ENCODE measurements at regions not wholly inside any gene's neighbourhood (a gene's known extent, or its start where the extent isn't known, plus 50 kb on each side); places are given as distances from the start of the nearest gene placed in this dataset.

DNA sequence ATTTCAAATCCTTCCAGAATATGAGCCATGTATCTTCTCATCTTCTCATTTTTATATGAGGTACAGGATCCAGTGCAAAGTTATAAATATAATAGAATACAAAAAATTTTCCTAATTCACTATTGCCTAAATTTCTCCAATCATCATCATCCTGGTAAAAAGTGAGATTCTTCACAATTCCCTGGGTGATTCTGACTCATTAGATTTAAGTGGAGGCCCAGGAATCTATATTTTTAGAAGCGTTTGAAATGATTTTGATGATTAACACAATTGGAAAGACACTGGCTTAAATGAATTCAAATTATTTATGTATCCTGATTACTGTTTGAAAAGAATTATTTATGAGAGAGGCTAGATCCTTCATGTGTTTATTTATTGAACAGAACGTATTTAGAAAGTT is 380.3 kb upstream of the PDE3A start:
- H3K27me3 ChIP-seq = no peaks in the 10 kb centered on the region
- no peak overlapping the region for H3K4me3 ChIP-seq
- no peak overlapping the region for H3K27ac ChIP-seq
- H3K36me3 ChIP-seq = no peaks in the 10 kb centered on the region
- no peaks in the 10 kb centered on the region for H3K9me3 ChIP-seq
- TF ChIP-seq EP300 (IDR thresholded peaks at IDR 0.05) = no peak
- DNase-seq (ENCODE audit: low spot score in 2 of 2) = no peak
- 47% methylated on average over 2 of the region's 2 CpGs for WGBS
- no peaks in the 10 kb centered on the region for H3K4me1 ChIP-seq

GRCh38 chr12:19988459-19988873 is 379.9 kb upstream of the PDE3A start:
- Histone ChIP-seq H3K9me3 (no peaks in the 10 kb centered on the region), H3K4me1 (no peaks in the 10 kb centered on the region), H3K27me3 (no peaks in the 10 kb centered on the region), H3K4me3 (no peak overlapping the region), H3K36me3 (no peaks in the 10 kb centered on the region), H3K27ac (no peak overlapping the region)
- TF ChIP-seq POLR2A (IDR thresholded peaks at IDR 0.05) (no peak), EP300 (IDR thresholded peaks at IDR 0.05) (no peak), CTCF (IDR thresholded peaks at IDR 0.05) (no peak), POLR2AphosphoS5 (IDR thresholded peaks at IDR 0.05) (no peak)
- WGBS = 37% methylated on average over 3 of the region's 3 CpGs
- DNase-seq (ENCODE audit: low spot score in 2 of 2) = no peak

GRCh38 chr12:19988948-19989347 is 379.4 kb upstream of the PDE3A start:
- Histone ChIP-seq H3K27ac (no peak overlapping the region), H3K9me3 (no peaks in the 10 kb centered on the region), H3K36me3 (no peaks in the 10 kb centered on the region), H3K27me3 (no peaks in the 10 kb centered on the region), H3K4me1 (no peaks in the 10 kb centered on the region), H3K4me3 (no peak overlapping the region)
- 53% methylated on average over 1 of the region's 1 CpG for WGBS
- no peak for TF ChIP-seq POLR2A (IDR thresholded peaks at IDR 0.05)
- no peak for DNase-seq (ENCODE audit: low spot score in 2 of 2)

DNA sequence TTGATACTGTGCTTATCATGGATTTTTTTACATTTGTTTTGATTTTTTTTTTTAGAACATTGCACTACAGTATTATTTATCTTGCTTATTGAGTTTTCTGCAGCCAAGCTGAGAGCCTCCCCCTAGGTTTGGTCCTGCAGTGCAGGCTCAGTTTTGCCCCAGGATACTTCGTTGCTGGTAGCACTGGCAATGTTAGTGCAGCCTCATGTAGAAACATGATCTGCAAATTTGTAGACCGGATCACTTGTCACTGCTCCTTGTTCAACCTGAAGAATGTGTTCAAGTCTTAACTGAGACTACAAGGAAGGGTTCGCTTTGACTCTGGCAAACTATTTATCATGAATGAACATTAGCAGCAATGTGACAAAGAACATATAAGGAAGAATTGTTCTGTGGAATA is 377.2 kb upstream of the PDE3A start:
- TF ChIP-seq POLR2AphosphoS5 (IDR thresholded peaks at IDR 0.05) (no peak), EP300 (IDR thresholded peaks at IDR 0.05) (no peak), POLR2A (IDR thresholded peaks at IDR 0.05) (no peak), CTCF (IDR thresholded peaks at IDR 0.05) (no peak)
- DNase-seq (ENCODE audit: low spot score in 2 of 2) = no peak
- H3K4me1 ChIP-seq = no peaks in the 10 kb centered on the region
- no peak overlapping the region for H3K27ac ChIP-seq
- no peaks in the 10 kb centered on the region for H3K9me3 ChIP-seq
- H3K4me3 ChIP-seq = no peak overlapping the region
- no peaks in the 10 kb centered on the region for H3K27me3 ChIP-seq
- no peaks in the 10 kb centered on the region for H3K36me3 ChIP-seq
- 51% methylated on average over 3 of the region's 3 CpGs for WGBS

GRCh38 chr12:19992311-19992710 is 376.0 kb upstream of the PDE3A start:
- Histone ChIP-seq H3K4me1 (no peaks in the 10 kb centered on the region), H3K27me3 (no peaks in the 10 kb centered on the region), H3K9me3 (no peaks in the 10 kb centered on the region), H3K27ac (no peak overlapping the region), H3K36me3 (no peaks in the 10 kb centered on the region), H3K4me3 (no peak overlapping the region)
- 57% methylated on average over 2 of the region's 2 CpGs for WGBS
- no peak for DNase-seq (ENCODE audit: low spot score in 2 of 2)
- no peak for TF ChIP-seq EP300 (IDR thresholded peaks at IDR 0.05)
- TF ChIP-seq POLR2A (IDR thresholded peaks at IDR 0.05) = no peak
- TF ChIP-seq POLR2AphosphoS5 (IDR thresholded peaks at IDR 0.05) = no peak
- no peak for TF ChIP-seq CTCF (IDR thresholded peaks at IDR 0.05)

DNA sequence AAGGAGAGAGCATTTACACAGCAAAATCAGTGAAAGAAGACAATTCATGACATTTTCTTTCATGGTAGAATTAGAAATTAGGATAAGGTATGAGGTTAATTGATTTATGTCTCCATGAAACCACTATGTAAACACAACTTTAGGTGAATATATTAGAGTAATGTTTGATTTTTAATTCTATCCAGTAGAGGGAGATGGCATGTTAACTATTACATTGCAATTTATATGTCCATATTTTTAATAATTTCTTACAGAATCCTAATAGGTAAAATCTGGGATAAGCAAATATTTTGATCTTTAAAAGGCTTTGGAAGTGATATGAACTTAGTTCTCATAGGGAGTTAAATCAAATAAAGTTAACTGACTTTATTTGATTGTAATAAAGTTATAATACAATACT is 373.4 kb upstream of the PDE3A start:
- no peak for TF ChIP-seq POLR2A (IDR thresholded peaks at IDR 0.05)
- no peak for TF ChIP-seq POLR2AphosphoS5 (IDR thresholded peaks at IDR 0.05)
- TF ChIP-seq CTCF (IDR thresholded peaks at IDR 0.05) = no peak
- no peak for TF ChIP-seq EP300 (IDR thresholded peaks at IDR 0.05)
- no peak for DNase-seq (ENCODE audit: low spot score in 2 of 2)
- Histone ChIP-seq H3K9me3 (no peaks in the 10 kb centered on the region), H3K36me3 (no peaks in the 10 kb centered on the region), H3K4me3 (no peak overlapping the region), H3K4me1 (no peaks in the 10 kb centered on the region), H3K27me3 (no peaks in the 10 kb centered on the region), H3K27ac (no peak overlapping the region)

Data from suprapubic skin (tissue), 4 donors.